HG03175 (cell line): ENCODE measurements at regions not wholly inside any gene's neighbourhood (a gene's known extent, or its start where the extent isn't known, plus 50 kb on each side); places are given as distances from the start of the nearest gene placed in this dataset.

Experiments used
- ATAC-seq: cut with Tn5 transposase; IDR thresholded peaks from one replicate; pipeline ENCODE4 v1.9.1; 2021; ENCODE audit warnings: mild to moderate bottlenecking, moderate library complexity; ENCODE audit not compliant: unreplicated experiment

DNA sequence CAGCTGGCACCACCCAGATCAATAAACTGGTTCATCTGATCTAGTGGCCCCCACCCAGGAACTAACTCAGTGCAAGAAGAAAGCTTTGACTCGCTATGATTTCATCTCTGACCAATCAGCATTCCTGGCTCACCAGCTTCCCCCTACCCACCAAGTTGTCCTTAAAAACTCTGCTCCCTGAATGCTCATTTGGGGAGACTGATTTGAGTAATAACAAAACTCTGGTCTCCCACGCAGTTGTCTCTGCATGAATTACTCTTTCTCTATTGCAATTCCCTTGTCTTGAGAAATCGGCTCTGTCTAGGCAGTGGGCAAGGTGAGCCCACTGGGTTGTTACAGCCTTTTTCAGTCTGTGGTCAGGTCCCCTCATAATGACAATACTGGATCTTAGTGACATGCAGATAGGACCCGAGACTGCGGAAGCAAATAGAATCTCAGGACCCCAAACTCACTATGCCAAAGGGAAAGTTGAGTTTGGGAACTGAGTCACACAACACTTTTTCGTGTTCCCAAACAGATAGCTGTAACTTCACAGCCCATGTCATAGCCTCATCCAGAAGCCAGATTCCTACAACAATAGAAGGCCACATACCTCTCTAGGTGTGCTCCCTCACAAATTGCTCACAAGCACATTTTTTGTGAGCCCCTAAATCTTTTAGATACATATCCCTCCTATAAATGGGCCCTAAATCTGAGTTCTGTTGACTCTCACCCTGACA lies 175.2 kb upstream of the RAI14 start:
- ATAC-seq, result no peak

DNA sequence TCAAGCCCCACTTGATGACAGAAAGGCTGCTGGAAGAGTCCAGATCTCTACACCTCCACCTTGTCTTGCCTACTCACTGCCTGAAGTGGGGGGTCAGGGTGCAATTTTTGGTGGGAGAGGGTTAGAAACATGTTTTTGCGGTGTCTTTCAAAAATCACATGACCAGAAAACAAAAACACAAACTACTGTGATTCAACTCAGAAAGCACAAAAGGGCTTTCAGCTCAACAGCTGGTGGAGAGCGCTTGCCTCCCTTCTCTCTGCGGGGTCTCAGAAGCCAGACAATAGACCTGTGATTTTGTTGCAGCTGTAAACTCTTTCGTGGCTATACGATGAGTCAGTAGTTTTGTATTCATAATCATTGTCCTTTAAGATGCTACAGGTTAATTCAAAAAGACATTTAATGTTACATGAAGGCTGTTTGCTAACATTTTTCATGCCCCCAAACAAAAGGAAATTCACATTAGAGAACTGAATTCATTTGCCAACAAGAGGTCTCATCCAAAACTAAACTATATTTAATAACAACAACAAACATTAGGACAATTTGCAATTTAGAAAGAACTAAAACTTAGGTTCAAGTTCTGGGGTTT lies 172.6 kb upstream of the RAI14 start:
- no peak for ATAC-seq

DNA sequence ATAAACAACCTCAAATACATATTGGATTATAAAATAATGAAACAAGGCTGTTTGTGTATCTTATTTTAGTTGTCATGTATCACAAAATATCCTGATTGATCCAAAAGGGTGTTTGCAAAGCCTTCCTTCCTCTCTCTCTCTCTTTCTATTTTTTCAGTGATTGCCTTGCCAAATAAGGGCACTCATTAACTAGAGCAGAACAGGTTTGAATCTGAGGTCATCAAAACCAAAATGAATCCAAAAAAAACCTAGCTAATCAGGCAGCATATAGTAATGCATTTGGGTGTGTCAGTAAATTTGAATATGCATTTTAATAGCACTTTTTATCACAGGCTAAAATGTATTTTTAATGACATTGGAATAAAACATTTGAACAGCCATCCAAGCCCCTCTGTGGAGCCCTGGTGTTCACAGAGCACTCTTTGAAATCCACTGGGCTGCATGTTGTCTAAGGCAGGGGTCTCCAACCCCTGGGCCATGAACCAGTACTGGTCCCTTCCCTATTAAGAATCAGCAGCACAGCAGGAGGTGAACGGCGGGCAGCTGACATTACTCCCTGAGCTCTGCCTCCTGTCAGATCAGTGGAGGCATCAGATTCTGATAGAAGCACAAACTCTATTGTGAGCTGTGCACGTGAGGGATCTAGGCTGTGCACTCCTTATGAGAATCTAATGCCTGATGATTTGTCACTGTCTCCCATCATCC lies 171.8 kb upstream of the RAI14 start:
- no peak for ATAC-seq

DNA sequence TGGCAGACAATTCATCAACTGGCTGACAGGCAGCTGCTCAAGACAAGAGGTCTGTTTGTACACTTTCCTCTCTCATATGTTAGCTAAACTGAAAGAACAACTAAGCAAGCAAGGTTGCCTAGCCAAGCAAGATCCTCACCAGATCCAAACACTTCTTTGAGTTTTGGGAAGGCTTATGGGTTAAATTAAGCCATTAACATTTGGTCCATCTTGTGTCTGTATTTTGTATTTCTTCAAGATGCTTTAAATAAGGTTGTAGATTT lies 170.4 kb upstream of the RAI14 start:
- ATAC-seq, result no peak

DNA sequence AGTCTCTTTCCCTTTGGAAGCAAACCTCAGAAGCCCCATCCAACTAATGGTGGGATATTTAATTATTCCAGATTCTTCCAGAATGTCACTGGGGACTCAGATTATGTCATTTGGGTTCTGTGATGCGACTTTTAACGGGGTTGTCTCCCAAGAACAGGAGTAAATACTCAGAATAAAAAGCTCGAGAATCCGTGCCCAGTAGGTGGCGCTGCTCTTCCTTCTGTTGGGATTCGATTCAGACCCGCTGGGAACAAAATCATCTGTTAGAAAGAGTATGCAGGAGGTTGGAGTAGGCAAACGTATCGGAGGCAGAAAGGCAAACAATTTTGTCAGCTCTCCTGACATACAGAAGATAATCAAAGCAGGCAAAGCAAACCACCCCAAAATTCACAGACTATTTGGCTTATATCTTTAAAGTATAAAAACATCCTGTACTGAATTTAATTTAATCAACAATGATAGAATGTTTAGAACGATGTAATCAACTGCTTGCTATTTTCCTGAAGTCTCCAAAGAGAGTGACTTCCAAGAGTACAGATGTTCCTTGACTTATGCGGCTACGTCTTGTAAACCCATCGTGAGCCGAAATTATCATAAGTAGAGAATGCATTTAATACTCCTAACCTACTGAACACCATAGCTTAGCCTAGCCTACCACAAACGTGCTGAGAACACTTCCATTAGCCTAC lies 169.8 kb upstream of the RAI14 start:
- ATAC-seq, result peak; percentile 74

DNA sequence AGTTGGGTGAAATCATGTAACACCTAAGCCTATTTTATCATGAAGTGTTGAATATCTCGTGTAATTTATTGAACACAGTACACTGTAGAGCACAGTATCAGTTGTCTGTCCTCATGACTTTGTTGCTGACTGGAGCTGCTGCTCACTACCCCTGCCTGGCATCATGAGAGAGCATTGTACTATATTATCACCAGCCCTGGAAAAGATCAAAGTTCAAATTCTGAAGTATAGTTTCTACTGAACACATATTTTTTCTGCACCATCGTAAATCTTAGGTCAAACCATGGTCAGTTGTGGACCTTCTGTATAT lies 169.3 kb upstream of the RAI14 start:
- ATAC-seq, result no peak

DNA sequence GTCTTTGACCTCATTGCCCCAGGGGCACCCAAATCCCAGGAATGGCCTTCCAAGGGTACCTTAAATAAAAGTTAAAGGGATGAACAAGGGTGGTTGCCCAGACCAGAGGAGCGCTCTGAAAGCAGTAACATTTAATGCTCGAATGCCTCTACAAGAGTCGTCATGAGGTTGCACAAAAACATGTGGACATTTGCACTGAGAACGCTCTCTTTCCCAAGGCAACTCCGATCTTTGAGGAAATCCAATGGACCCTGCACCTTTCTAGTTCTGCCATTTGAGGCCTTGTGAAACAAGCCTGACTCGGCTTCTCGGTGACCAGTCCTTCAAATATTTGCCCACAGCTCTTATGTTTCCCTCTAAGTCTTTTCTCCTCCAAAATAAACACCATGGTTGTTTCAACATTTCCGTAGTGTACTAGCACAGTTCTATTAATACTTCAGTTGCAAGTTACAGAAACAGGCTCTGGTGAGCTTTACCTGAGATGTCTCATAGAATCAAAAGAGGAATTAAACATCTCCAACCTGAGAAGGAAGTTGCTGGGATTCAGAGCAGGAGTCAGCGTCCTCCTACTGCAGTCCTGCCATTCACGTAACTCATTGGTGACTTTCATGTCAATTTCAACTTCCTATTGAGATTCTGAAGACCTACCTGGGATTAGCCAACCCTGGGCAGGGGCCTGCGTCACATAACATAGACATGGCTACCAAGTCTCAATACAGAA lies 168.8 kb upstream of the RAI14 start:
- no peak for ATAC-seq

DNA sequence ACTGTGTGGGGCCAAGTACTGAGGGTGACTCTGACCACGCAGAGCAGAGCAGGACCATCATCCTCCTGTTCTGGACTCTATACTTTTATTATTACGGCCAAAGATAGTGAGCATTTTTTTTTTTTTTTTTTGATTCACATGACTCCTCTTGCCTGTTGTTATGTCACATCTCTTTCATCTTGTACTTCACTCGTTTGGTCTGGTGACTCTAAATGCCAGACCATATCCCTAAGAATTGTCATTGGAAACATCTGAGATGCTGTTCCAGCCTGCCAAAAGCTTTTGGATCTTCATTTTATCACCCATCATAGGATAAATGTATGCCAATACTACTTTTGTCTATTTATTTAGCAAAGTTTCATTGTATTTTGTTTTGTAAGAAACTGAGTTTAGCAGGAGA lies 168.2 kb upstream of the RAI14 start:
- ATAC-seq, result no peak

DNA sequence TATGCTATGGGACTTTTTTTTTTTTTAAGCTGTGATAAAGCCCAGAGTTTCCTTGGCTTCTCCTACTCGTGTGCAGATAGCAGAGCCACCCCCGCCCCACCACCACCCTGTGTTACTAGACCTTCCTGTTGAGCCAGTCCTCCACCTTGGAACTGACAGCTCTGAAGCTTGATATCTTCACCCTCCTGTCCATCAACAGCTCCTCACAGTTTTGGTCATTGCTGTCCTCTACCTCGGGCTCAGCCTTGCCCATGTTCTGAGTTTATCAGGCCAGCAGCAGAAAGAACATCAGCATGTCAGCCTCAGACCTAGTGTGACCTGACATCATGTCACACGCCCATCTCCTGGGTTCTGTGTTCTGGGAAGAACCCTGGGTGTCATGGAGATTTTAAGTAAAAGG lies 167.1 kb upstream of the RAI14 start:
- no peak for ATAC-seq

DNA sequence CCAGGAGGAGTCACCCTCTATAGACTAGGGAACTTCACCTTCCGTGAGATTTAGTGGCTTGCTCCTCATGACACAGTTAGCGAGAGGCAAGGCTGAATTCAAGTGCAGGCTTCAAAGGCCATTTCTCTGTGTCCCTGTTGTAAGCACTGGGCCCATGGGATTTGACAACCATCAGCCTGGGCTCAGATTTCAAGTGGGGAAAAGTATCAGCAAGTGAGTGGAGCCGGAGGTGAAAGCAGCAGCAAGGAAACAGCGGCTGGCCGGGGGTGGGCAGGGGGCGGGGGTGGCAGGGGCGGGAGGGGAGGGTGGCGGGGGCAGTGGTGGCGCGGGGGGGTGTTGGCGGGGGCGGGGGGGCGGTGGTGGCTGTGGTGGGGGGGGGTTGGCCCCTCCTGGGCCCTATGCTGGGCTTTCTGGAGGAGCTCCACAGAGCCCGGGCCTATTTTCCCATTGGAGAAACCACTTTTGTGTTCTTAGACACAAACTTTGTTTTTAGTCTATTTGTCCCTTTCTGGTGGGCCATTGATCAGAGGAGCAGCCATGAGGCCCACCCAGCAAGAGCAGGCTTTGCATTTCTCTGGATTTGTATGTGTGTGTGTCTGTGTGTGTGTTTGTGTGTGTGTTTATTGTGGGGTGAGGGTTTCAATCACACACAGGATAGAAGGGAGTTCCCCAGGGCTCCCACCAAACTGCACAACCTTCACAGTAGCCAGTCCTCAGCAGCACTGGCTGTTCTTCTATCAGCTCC lies 165.4 kb upstream of the RAI14 start:
- no peak for ATAC-seq

DNA sequence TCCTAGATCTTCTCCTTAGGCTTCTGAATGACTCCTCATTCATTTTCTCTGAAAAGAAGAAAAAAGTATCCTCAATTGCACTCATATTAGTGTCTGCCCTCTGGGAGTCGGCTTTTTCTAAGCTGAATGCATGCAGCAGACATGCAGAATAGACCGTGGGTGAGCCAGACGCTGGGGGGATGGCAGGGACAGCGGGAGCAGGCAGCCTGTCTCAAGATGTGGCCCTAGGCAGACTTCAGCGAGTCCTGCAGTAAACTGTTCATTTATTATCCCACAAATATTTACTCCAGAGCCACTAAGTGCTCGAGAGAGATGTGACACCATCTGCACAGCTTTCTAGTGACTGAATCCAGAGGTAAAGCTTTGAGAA lies 164.9 kb upstream of the RAI14 start:
- no peak for ATAC-seq

DNA sequence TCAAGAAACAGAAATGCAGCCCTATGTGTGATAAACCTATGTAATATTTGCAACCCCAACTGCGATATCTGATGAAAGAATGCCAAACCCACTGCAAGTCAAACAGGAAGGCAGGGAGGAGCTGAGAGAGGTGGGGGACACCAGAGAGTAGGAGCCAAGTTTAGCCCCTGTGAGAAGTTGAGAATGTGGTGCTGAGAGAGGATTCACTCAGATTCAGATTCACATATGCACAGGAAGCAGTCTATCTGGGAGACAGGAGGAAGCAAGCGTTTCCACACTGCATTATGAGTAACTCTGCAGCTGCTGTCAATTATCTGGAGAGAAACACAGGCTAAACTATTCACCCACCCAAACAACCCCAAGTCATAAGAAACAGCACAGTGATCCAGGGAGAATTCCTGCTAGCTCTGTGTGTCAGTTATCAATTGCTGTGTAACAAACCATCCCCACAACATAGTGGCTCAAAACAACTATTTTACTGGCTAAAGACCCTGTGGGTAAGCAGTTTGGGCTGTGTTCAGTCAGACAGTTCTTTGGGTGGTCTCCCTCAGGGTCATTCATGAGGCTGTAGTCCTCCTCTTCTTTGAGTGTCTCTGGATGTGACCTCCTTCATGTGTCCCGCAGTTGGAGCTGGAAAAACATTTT lies 161.9 kb upstream of the RAI14 start:
- no peak for ATAC-seq

DNA sequence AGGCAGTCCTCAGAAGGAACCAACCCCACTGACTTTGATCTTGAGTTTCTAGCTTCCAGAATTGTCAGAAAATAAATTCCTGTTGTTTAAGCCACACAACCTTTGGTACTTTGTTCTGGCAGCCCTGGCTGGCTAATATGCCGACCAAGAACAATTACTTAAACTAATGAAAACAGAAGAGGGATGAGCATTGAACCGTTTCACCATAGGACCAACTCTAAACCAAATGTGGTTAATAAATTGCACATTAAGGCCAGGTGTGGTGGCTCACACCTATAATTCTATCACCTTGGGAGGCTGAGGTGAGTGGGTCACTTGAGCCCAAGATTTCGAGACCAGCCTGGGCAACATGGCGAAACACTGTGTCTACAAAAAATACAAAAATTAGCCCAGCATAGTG lies 160.9 kb upstream of the RAI14 start:
- ATAC-seq, result no peak

DNA sequence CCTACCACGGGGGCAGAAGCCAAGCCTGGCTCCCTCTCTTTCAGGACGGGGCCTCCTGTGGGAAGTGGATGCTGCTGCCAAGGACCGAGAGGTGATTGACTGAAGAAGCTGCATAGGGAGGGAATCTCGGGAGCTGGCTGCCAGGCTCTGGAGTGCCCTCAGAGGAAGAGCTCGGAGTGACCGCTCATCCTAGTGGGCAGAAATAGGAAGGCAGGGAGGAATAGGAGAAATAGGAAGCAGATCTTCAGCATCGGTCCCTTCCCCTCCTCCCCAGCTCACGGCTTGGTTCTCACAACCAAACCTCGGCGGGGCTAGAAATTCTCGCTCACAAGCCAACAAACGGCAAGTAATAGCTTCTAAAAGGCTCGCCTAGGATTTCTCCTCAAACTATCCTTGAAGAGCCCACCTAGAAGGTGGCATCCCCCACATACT lies 159.9 kb upstream of the RAI14 start:
- ATAC-seq, result no peak

DNA sequence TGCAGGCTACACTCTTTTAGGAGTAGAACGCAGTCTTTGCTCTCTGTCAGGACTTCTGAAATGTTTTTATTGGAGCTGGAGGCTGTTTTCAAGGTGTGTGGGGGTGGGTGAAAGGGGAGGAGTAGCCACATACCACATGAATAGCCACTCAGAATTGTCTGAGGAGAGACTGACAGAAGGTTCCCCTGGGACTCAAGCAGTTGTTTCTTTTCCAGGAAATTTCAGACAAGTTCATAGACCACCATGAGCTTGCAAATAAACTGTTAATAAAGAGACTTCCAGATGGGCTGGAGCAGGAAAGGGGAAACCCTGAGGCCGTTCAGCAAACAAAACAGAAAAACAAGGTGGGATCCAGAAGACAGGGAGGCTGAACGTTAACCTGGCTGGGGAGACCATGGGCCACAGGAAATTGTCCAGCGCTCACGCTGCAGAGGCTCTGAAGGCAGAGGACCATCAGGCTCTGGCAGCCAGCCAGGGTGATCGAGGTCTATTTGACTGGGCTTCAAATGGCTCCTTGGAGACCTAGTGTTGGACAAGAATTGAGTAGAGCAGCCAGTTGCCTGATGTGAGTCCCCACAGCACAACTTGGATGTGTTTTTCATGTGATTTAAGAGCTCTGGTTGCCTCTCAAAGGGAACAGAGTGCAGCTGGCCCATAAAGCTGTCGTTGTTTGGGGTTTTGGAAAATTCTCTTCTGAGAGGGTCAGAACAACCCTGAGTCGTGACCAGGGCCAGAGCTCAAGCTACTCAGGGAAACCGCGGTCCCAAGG lies 159.2 kb upstream of the RAI14 start:
- no peak for ATAC-seq

DNA sequence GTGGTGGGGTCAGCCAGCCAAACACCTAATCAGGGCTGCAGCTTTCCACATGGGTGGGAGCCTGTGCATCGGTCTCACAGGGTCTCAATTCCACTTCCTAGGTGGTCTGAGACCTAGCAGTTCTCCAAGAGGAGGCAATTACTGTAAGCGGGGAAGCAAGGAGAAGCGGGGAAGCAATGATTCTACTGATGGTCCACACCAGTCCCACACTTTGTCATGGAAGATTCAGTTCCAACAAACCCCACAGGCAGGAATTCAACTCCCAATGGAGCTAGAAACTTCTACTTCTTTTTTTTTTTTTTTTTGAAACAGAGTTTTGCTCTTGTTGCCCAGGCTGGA lies 158.7 kb upstream of the RAI14 start:
- no peak for ATAC-seq

DNA sequence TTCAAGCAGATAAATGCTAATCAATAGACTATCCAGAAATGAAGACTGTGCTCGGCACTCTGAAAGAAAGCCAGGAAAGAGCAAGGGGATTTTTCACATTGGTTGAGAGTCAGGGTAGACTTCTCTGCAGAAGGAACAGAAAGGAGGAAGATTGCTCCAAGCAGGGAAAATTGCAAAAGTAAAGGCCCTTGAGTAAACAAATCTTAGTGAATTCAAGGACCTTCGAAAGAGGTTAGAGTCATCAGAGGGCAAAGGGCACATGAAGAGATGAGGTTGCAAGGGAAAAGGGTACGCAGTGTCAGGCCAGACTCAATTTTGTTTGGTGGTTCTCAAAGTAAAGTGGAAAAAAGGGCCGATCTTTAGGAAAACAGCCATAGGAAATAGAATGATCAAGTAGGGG lies 157.6 kb upstream of the RAI14 start:
- no peak for ATAC-seq

DNA sequence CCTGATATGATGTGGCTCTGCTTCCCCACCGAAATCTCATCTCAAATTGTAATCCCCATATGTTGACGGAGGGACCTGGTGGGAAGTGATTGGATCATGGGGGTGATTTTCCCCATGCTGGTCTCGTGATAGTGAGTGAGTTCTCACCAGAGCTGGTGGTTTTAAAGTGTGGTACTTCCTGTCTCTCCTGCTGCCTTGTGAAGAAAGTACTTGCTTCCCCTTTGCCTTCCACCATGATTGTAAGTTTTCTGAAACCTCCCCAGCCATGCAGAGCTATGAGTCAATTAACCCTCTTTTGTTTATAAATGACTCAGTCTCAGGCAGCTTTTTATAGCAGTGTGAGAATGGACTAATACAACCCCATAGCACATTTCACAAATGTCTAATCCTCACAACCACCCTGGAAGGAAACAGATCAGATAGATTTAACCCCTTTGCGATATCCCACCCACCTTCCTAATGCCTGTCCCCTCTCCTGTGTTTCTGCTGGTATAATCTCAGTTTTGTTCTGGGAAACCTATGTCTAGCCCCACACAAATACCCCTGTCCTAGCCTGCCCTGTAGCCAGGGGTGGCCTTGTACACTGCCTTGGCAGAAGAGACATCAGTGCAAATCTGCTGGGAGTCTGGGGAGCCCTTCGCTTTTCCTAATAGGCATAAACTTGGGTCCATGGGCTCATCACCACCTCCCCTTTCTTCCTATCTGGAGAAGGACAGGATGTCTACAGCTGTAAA lies 157.0 kb upstream of the RAI14 start:
- peak; percentile 93 for ATAC-seq

DNA sequence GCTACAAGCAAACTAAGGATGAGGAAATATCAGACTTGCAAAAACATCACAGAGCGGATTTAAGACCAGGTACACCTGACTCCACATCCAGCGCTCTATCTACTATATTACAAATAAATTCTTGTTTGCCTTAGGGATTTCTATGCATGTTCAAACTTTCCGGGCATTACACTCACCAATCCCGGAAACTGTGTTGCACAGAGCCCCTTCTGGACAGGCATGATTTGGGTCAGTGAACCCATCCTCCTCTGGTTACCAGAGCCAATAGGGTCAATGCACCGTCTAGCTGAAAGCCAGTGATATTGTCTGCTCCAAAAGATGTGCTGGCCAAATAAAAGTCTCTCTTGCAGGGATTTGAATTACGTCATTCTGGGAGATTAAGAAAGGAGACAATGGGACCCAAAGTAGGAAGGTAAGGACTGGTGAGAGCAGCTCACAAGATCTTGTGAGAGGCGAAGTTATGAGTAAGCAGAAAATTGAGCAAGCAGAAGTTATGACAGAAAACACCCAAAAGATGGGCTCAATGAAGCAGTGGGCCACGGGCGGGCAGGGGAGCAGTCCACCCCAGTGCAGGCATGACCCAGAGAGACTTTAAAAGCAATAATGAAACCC lies 155.8 kb upstream of the RAI14 start:
- no peak for ATAC-seq
